ENCODE measurements at regions not wholly inside any gene's neighbourhood (a gene's known extent, or its start where the extent isn't known, plus 50 kb on each side); places are given as distances from the start of the nearest gene placed in this dataset.

DNA sequence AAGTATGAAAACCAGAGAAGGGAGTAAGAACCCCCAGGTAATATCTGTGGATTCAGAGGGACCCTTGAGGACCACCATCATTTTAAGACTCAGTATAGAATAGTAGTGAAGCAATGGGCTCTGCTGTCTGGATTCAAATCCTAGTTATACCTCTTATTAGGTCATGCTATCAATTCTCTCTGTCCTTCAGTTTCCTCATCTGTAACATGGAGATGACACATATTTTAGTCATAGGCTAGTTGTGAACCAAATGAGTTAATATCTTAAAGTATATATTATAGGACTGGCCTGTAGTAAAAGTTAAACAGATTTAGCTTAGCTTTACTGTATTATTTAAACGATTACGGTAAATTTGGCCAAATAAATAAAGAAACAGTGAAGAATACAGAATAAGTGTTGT lies 177.3 kb upstream of the GOLIM4 start:
- H3K79me2 ChIP-seq, result no peaks in the 10 kb centered on the region
- H3K9me3 ChIP-seq (ENCODE audit: low read depth), result no peaks in the 10 kb centered on the region
- H3K27me3 ChIP-seq, result no peaks in the 10 kb centered on the region
- no peak overlapping the region for H3K4me2 ChIP-seq
- H3K4me1 ChIP-seq (ENCODE audit: insufficient read depth), result no peaks in the 10 kb centered on the region
- TF ChIP-seq EZH2phosphoT487 (IDR thresholded peaks at IDR 0.05; ENCODE audit: low read depth, severe bottlenecking, unreplicated experiment), result no peak
- TF ChIP-seq, protein P1, sequence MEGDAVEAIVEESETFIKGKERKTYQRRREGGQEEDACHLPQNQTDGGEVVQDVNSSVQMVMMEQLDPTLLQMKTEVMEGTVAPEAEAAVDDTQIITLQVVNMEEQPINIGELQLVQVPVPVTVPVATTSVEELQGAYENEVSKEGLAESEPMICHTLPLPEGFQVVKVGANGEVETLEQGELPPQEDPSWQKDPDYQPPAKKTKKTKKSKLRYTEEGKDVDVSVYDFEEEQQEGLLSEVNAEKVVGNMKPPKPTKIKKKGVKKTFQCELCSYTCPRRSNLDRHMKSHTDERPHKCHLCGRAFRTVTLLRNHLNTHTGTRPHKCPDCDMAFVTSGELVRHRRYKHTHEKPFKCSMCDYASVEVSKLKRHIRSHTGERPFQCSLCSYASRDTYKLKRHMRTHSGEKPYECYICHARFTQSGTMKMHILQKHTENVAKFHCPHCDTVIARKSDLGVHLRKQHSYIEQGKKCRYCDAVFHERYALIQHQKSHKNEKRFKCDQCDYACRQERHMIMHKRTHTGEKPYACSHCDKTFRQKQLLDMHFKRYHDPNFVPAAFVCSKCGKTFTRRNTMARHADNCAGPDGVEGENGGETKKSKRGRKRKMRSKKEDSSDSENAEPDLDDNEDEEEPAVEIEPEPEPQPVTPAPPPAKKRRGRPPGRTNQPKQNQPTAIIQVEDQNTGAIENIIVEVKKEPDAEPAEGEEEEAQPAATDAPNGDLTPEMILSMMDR (IDR thresholded peaks at IDR 0.05; ENCODE audit: poor library complexity), result no peak
- TF ChIP-seq EZH2 (IDR thresholded peaks at IDR 0.05; ENCODE audit: borderline replicate concordance), result no peak
- DNase-seq (ENCODE audit: low spot score), result no peak
- H4K20me1 ChIP-seq (ENCODE audit: insufficient read depth, poor library complexity, severe bottlenecking), result no peaks in the 10 kb centered on the region
- no peaks in the 10 kb centered on the region for H3K9me2 ChIP-seq (replicated peaks; ENCODE audit: insufficient read depth)
- no peak overlapping the region for H2AFZ ChIP-seq
- no peak overlapping the region for H3K27ac ChIP-seq
- H3K36me3 ChIP-seq (replicated peaks; ENCODE audit: insufficient read depth, low read depth), result no peaks in the 10 kb centered on the region
- no peak overlapping the region for H3K4me3 ChIP-seq
- 93% methylated on average over 2 of the region's 2 CpGs for WGBS (ENCODE audit: low lambda C conversion rate, missing lambda C conversion rate)

DNA sequence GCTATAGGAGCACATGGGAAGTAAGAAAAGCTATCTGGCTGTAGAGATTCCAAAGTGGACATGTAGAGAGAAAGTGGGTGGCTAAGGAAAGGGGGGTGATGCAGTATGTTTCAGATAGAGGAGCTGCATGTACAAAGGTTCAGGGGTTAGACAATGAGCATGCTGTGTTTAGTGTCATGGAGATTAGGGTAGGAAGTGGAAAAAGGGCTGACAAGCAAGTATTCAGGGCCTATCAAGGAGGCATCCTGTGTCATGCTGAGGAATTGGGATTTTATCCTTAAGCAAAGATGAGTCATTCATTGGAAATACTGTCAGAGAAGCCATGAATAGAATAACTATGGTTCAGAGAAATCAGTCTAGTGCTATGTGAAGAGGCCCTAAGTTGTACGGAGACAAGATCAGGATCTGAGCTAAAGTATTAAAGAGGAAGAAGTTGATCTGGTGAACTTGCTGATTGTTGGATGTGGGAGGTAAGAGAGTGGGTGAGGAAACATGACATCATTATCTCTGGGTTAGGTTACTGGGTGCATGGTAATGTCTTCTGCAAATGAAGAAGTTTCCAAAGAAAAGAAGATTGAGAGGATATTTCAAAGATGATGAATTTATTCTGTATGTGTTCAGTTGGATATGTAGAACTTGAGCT lies 176.7 kb upstream of the GOLIM4 start:
- DNase-seq (ENCODE audit: low spot score), result no peak
- Histone ChIP-seq H3K36me3 (replicated peaks; ENCODE audit: insufficient read depth, low read depth) (no peaks in the 10 kb centered on the region), H3K79me2 (no peaks in the 10 kb centered on the region), H3K4me2 (no peak overlapping the region), H3K9me2 (replicated peaks; ENCODE audit: insufficient read depth) (no peaks in the 10 kb centered on the region), H3K4me3 (no peak overlapping the region), H3K27me3 (no peaks in the 10 kb centered on the region), H4K20me1 (ENCODE audit: insufficient read depth, poor library complexity, severe bottlenecking) (no peaks in the 10 kb centered on the region), H3K27ac (no peak overlapping the region), H2AFZ (no peak overlapping the region), H3K9me3 (ENCODE audit: low read depth) (no peaks in the 10 kb centered on the region), H3K4me1 (ENCODE audit: insufficient read depth) (no peaks in the 10 kb centered on the region)
- TF ChIP-seq, protein P1 (IDR thresholded peaks at IDR 0.05; ENCODE audit: poor library complexity), result no peak
- TF ChIP-seq EZH2 (IDR thresholded peaks at IDR 0.05; ENCODE audit: borderline replicate concordance) (no peak), EZH2phosphoT487 (IDR thresholded peaks at IDR 0.05; ENCODE audit: low read depth, severe bottlenecking, unreplicated experiment) (no peak)
- WGBS (ENCODE audit: low lambda C conversion rate, missing lambda C conversion rate), result 71% methylated on average over 1 of the region's 1 CpG

DNA sequence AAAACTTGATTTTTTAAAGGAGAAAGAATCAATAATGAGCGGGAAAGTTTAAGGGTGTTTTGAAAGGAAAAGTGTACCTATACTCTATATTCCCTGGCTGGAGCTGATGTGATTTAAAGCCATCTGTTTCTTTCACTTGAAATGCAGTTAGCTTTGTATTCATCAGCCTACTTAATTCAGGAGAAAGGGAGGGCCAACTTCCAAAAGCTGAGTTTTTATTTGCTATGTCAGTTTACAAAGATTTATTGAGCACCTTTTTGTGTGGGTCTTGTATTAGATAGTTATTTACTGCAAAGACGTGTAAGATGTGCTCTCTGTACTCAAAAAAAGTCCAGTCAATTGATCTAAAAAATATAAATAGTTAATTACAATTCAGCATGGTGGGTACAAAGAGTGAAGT lies 176.2 kb upstream of the GOLIM4 start:
- Histone ChIP-seq H3K27ac (no peak overlapping the region), H2AFZ (no peak overlapping the region), H3K4me1 (ENCODE audit: insufficient read depth) (no peaks in the 10 kb centered on the region), H3K36me3 (replicated peaks; ENCODE audit: insufficient read depth, low read depth) (no peaks in the 10 kb centered on the region), H3K4me3 (no peak overlapping the region), H3K9me2 (replicated peaks; ENCODE audit: insufficient read depth) (no peaks in the 10 kb centered on the region), H3K4me2 (no peak overlapping the region), H4K20me1 (ENCODE audit: insufficient read depth, poor library complexity, severe bottlenecking) (no peaks in the 10 kb centered on the region), H3K79me2 (no peaks in the 10 kb centered on the region), H3K27me3 (no peaks in the 10 kb centered on the region), H3K9me3 (ENCODE audit: low read depth) (no peaks in the 10 kb centered on the region)
- 93% methylated on average over 2 of the region's 2 CpGs for WGBS (ENCODE audit: low lambda C conversion rate, missing lambda C conversion rate)
- DNase-seq (ENCODE audit: low spot score), result no peak
- TF ChIP-seq EZH2phosphoT487 (IDR thresholded peaks at IDR 0.05; ENCODE audit: low read depth, severe bottlenecking, unreplicated experiment), result no peak
- no peak for TF ChIP-seq EZH2 (IDR thresholded peaks at IDR 0.05; ENCODE audit: borderline replicate concordance)
- TF ChIP-seq, protein P1 (IDR thresholded peaks at IDR 0.05; ENCODE audit: poor library complexity), result no peak
